Peyer's patch (tissue), 4 donors: ENCODE measurements at regions not wholly inside any gene's neighbourhood (a gene's known extent, or its start where the extent isn't known, plus 50 kb on each side); places are given as distances from the start of the nearest gene placed in this dataset.
"Not testable (repeated sequence)": the region's sequence is repeated elsewhere in the genome, so short reads cannot be mapped to it uniquely, and the experiment has no call there.

Experiments
- POLR2A ChIP-seq, 2 donors: fragments of 450-650 bp; IDR thresholded peaks; one replicate each; pipeline ENCODE4 v1.5.1; 2017; ENCODE audit warnings: antibody characterized with exemption in 2 of 2, mild to moderate bottlenecking in 2 of 2, moderate library complexity in 2 of 2
- TF ChIP-seq, protein P1 (sequence below), 6 experiments: fragments of 450-650 bp in 4 of 6; fragments of 200-600 bp in 2 of 6; sonication (generic) in 1 of 6; IDR thresholded peaks; one replicate each; pipeline ENCODE4 v1.5.1; 2017 to 2019; ENCODE audit warnings: antibody characterized with exemption in 6 of 6, mild to moderate bottlenecking in 3 of 6, moderate library complexity in 1 of 6

DNA sequence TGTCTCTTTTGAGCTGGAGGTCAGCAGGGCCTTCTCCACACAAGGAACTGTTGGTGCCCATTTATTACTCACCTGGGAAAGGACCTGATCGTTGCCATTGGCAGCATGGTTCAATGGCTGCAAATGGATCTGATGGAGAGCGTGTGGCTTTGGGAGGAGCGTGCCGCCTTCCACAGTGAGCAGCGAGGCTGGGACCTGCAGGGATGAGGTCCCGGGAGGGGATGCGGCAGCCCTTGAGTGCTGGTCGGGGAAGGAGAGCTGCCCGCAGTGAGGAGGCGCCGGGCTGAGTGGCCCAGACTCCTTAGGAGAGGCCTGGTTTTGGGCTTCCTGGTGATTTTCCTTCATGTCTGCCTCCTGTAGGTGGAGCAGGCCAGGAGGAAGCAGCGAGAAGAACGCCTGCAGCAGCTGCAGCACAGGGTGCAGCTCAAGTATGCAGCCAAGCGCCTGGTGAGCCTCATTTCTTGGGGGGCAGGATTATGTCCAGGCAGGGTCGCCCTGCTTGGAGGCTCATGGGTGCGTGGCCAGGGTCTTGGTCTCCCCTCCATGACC lies 86.0 kb upstream of the PZP start:
- TF ChIP-seq, protein P1, sequence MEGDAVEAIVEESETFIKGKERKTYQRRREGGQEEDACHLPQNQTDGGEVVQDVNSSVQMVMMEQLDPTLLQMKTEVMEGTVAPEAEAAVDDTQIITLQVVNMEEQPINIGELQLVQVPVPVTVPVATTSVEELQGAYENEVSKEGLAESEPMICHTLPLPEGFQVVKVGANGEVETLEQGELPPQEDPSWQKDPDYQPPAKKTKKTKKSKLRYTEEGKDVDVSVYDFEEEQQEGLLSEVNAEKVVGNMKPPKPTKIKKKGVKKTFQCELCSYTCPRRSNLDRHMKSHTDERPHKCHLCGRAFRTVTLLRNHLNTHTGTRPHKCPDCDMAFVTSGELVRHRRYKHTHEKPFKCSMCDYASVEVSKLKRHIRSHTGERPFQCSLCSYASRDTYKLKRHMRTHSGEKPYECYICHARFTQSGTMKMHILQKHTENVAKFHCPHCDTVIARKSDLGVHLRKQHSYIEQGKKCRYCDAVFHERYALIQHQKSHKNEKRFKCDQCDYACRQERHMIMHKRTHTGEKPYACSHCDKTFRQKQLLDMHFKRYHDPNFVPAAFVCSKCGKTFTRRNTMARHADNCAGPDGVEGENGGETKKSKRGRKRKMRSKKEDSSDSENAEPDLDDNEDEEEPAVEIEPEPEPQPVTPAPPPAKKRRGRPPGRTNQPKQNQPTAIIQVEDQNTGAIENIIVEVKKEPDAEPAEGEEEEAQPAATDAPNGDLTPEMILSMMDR (IDR thresholded peaks at IDR 0.05): not testable (repeated sequence)
- TF ChIP-seq POLR2A (IDR thresholded peaks at IDR 0.05): not testable (repeated sequence)
